Stimulated activated CD4-positive, alpha-beta T cell treated with anti-CD3 and anti-CD28 coated beads, Interleukin-2, amount 100 ng/mL, for 48 hours (primary cell): ENCODE measurements at regions not wholly inside any gene's neighbourhood (a gene's known extent, or its start where the extent isn't known, plus 50 kb on each side); places are given as distances from the start of the nearest gene placed in this dataset.

Experiments
- DNase-seq, 2 donors: peaks; one replicate each; pipeline ENCODE4 v3.0.0-alpha.2; 2020

GRCh38 chr1:29380532-29380931 lies 144.2 kb downstream of the PTPRU start:
- DNase-seq = no peak

- DNase-seq = peak; percentile 9 to 10
These were observed 143.2 kb downstream of the PTPRU start for GRCh38 chr1:29379443-29380073.
